NCI-H187 treated with DMSO at 0.1 percent for 48 hours (cell line): ENCODE measurements at regions not wholly inside any gene's neighbourhood (a gene's known extent, or its start where the extent isn't known, plus 50 kb on each side); places are given as distances from the start of the nearest gene placed in this dataset.

ENCODE experiments used
- DNase-seq: peaks from one replicate; lab custom pipeline; 2025; lab: John Stamatoyannopoulos, UW

DNA sequence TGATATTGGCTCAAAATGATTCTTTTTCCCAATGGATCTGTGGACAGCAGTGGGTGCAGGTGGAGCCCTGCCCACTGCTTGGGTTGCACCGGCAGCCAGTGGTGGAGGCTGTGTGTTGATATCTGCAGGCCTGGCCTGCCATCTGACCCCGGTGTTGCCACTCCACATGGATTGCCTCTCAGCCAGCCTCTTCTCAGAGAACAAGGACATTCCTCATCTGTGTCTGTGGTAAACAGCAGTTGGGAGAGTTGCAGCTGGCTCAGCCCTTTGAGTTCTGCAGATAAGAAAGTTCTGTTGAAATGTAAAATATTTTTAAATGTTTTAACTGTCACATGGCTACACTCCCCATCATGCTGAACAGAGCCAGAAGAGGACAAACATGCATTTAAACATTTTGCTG lies 374.9 kb upstream of the CELF2 start:
- no peak for DNase-seq

- no peak for DNase-seq
Measured at GRCh38 chr10:10644008-10644646, 373.5 kb upstream of the CELF2 start.

DNA sequence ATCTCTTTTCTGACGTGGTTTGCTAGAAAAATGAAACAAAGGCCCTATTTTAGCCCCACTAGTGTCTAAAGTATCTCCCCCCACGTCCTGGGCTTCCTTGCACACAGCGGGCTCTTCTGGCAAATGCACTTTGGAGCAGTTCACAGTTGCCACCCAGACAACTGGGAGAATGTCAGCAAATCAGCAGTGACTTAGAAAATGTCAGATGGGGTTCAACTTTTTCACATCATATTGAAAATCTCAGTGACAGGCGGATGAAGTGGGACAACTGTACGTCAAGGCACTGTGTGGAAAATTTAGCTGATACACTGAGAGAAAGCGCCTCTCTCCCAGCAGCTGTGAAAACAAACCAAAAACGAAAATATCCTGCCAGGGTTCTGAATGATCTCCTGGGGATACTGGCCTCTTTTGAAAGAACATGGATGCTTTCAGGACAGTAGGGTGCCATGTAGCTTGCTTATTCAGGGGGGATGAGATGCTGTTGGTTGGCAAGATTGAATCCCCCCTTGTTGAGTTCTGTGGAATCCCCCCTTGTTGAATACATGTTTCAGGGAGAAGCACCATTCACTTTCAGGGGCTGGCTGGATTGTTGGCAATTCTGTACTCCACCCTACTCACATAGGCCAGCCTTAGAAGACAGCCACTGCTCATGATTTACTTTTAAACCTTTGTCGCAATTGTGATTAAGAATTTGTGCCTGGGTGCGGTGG lies 372.8 kb upstream of the CELF2 start:
- DNase-seq: no peak

GRCh38 chr10:10647331-10647730 lies 370.3 kb upstream of the CELF2 start:
- no peak for DNase-seq

- DNase-seq: no peak
Measured at GRCh38 chr10:10657139-10657760, 360.4 kb upstream of the CELF2 start.

- DNase-seq: no peak
Measured at GRCh38 chr10:10658172-10658785, 359.4 kb upstream of the CELF2 start.

- no peak for DNase-seq
Measured at GRCh38 chr10:10660054-10660453, 357.6 kb upstream of the CELF2 start.

- DNase-seq: no peak
Measured at GRCh38 chr10:10661176-10661575, 356.5 kb upstream of the CELF2 start.

GRCh38 chr10:10662716-10663408 lies 354.8 kb upstream of the CELF2 start:
- no peak for DNase-seq

- DNase-seq: no peak
Measured at GRCh38 chr10:10663622-10664021, 354.1 kb upstream of the CELF2 start.

- no peak for DNase-seq
Measured at GRCh38 chr10:10665750-10666149, 351.9 kb upstream of the CELF2 start.

DNA sequence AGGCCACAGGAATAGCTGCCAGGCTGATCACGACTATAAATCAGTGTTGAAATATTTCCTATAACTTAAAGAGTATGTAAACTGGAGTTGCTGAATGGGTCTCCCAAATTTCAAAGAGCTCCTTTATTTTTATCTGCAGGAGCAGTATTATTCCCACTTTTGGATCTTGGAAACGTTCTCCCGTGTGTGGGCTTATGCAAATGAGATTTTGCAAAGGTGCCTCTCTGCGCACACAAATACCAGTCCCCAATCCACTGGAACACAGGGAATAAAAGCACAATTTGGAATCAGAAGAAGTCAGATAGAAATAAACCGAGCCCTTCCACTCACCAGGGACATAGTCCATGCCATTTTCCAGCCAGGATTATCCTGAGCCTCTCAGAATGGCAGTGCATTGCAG lies 350.2 kb upstream of the CELF2 start:
- no peak for DNase-seq

DNA sequence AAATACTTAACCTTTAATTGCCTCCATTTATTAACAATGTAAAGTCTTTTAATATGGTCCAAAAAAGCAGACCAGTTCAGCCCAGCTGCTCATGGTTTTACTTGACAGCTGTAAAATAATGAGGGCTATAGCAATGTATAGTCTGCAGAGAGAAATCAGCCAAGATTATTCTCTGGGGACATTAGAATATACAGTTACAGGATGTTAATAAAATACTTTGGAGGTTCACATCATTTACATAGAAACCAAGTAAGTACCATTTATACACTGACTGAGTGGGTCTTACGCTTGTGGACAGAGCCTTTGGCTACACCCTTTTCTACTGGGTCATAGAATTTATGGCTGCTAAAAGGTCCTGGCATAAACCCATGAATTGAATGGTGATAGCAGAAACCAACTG lies 340.7 kb upstream of the CELF2 start:
- DNase-seq: no peak

- DNase-seq: peak; percentile 1
Measured at GRCh38 chr10:10677479-10677878, 340.2 kb upstream of the CELF2 start.

GRCh38 chr10:10680496-10680895 lies 337.2 kb upstream of the CELF2 start:
- no peak for DNase-seq

DNA sequence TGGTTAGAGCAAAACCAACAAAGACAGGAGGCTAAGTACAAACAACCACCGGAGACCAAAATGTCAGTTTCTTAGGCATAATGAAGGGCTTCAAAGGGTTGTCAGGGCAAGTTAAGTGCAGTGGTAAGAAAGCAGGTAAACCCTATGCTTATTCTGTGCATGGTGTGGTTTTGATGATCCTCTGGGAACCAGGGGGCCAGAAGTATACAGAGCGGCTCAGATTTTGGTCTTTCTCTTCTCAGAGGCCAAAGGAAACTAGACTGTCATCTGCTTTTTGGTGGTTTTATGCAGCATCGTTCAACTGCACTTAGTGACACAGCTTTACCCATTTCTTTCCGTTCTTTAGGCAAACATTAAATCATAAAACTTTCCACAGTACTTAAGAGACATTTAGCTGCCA lies 332.7 kb upstream of the CELF2 start:
- DNase-seq: no peak

DNA sequence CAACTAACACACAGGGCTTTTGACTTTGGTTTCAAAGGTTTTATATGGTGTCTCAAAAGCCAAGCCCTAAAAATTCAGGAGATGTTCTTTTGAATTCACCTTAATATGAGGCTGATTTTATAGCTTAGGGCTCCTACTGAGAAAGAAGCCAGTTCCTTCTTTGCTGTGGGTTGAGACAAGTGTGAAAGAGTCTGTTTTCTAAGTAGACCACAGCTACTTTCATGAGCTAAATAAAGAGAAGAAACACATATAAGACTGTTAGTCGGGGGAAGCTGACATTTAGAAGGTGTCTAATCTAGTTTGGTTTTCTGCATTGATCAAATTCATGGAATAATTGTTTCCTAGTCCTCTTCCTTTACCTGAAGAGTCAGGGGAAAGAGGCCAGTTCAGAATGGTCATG lies 332.1 kb upstream of the CELF2 start:
- no peak for DNase-seq

- DNase-seq: no peak
Measured at GRCh38 chr10:10687751-10688150, 329.9 kb upstream of the CELF2 start.

GRCh38 chr10:10699427-10699826 lies 318.2 kb upstream of the CELF2 start:
- DNase-seq: peak; percentile 4

DNA sequence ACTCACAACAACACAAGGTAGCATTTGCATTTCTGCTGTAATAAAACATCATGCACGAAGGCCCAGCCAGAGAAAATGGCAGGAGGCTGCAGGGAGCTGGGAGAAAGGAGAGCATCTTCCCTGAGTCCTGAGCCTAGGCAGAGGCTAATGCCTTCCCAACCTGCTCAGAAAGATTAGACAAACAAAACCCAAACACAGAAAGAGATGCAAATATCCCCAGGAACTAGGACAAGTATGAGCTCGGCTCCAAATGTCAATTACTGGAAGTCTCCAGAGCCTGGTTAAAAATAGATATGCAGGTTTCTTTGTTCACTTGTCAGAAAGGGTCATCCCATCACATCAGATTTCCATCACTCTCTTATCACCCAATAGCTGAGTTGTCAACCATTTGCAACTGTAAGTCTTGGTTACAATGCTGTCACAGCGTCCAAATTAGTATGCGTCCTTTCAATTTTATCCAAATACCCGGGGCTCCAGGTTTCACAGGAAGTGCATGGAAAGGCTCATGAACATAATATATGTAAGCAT lies 316.5 kb upstream of the CELF2 start:
- DNase-seq: no peak

GRCh38 chr10:10702211-10702610 lies 315.5 kb upstream of the CELF2 start:
- no peak for DNase-seq

GRCh38 chr10:10703382-10703781 lies 314.3 kb upstream of the CELF2 start:
- DNase-seq: no peak
